Activated CD4-positive, alpha-beta T cell treated with anti-CD3 and anti-CD28 coated beads, Interleukin-10, Interleukin-2, amounts not matched to agents 100 ng/mL and 50 ng/mL, durations not matched to agents 16 hours and 8 hours (primary cell): ENCODE measurements at regions not wholly inside any gene's neighbourhood (a gene's known extent, or its start where the extent isn't known, plus 50 kb on each side); places are given as distances from the start of the nearest gene placed in this dataset.
"Not testable (repeated sequence)": the region's sequence is repeated elsewhere in the genome, so short reads cannot be mapped to it uniquely, and the experiment has no call there.

Experiments used
- DNase-seq: peaks from one replicate; pipeline ENCODE4 v3.0.0-alpha.2; 2020

- no peak for DNase-seq
Observed at GRCh38 chr4:171519457-171519856, 293.7 kb upstream of the GALNTL6 start.

GRCh38 chr4:171517883-171518282 lies 295.3 kb upstream of the GALNTL6 start:
- DNase-seq, result no peak

DNA sequence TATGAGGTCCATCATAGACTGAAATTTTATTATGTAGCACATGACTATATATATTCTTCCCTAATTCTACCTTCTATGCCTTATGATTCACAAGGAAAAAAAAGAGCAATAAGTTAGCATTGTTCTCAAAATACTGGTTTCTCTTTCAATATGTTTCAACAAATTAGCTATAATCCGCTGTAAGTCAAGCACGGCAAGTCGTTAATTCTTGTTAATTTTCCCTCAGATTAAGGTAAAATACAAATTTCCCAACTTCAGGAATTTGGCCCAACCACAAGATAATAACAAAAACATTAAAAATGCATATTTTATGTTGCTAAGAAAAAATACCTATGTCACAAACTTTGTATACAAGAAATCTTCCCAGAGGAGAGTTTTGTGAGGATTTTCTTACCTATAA lies 296.5 kb upstream of the GALNTL6 start:
- no peak for DNase-seq

DNA sequence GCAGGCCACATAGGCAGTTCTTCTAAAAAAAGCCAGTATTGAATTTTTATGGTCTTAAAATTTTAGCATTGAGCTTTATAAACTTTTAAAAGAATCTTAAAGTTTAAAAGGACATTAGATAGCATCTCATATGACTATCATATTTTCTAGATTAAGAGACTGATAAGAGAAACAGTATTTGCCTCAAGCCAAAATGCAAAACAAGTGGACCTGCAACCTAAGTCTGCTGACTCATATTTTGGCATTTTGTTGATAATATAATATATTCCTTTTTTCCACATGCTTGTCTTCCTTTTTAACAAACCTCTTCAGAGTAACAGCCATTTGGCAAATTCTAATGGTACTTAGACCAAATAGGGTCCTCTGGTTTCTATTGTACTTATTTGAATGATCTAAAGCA lies 328.5 kb upstream of the GALNTL6 start:
- DNase-seq, result no peak

GRCh38 chr4:171478181-171478580 lies 335.0 kb upstream of the GALNTL6 start:
- DNase-seq, result no peak

- DNase-seq, result not testable (repeated sequence)
Observed at GRCh38 chr4:171475111-171475510, 338.1 kb upstream of the GALNTL6 start.

DNA sequence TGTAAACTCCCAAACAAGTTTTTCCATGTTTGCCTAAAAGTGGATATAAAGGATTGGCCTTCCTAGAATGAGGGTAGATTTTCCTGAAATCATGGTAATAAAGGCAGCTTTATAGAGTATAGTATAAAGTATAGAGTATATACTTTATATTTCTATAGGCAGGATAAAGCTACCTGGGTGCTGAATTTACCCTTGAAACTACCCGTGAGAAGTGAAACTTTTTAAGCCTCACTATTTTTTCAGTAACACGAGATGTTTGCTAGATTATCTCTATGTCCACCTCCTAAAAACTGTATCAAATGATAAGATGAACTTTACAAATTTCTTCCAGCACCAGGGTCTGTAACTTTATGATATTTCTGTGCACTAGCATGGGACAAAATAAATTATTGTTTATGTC lies 340.0 kb upstream of the GALNTL6 start:
- DNase-seq, result no peak

GRCh38 chr4:171472230-171472629 lies 341.0 kb upstream of the GALNTL6 start:
- no peak for DNase-seq

- DNase-seq, result no peak
Observed at GRCh38 chr4:171464499-171464898, 348.7 kb upstream of the GALNTL6 start.

DNA sequence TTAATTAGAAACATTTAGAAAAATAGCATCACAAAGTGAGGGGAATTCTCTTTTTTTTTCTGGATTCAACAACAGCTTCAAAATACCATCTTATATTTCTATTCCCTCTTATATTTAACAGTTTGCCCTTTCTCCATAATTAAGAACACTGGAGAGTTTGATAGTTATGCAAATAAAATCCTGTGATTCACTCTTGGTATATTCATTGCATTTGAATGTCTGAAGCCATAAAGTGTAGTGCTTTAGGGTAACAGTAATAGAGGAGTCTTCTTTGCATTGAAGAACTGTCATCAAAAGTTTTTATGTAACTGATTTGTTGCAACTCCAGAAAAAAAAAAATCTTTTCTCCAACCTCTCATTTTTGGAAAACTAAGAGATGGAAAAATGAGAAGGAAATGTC lies 352.0 kb upstream of the GALNTL6 start:
- no peak for DNase-seq

DNA sequence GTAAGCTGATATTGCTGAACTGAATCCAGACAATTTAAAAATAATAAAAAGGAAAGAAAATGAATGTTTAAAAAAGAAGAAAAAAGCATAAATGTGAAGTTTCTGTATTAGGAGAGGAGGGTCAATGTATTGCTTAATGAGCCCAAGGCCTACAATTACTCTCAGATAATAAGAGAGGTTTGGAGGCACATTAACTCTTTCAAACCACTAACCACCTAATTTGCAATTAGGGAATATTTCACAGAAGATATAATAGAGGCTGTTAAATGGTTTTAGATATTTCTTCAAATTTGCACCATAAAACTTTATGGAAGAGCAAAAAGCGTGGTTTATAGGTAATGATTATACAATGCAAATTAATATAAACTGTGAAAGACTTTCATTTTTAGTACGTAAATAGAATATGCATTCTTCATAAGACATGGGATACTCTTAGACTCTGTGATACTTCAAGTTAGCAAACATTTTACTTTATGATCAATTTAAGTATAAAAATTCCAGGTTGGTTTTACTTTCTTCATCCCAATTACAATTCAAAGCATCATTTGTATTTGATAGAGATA lies 364.2 kb upstream of the GALNTL6 start:
- no peak for DNase-seq

DNA sequence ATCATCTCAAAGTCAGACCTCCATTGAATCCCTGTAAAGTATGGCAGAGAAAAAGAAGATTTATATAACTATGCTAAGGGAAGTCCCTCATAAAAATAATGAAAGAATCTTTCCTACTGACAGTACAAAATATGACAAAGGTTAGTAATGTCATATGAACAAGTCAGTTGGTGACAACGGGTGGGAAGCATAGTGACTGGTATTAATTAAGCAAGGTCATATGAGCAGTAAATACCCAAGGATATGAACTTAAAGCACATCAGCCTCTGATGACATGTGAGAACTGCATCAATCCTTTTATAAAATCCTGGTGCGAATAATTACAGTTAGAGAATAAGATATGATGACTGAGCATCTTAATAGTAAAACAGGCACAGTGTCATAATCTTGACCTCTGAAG lies 364.8 kb upstream of the GALNTL6 start:
- DNase-seq, result no peak

DNA sequence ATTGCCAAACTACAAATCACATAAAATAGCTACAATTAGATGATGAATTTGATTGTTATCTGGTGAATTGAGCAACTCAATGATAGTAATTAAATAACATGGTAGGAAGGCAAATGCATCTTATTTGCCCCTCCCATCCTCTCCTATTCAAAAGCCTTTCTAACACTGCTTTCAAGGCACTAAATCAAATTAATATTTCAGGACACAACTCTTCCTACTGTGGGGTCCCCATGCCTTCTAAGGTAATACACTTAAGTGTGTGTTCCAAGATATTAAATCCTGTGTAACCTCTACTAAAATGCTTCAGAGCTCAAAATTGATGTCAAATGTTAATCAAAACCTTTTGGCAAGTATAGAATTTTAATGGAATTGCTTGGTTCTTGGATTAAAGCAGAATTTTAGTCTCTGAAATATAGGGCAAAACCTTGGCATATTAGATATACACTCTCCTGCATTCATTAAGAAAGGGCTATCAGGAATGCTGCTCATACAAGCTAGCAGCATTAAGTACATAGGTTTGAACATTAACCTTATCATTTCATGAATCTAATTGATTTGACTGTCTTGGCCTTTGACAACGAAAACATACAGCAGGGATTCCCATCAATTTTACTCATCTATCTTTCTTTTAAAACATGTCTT lies 371.8 kb upstream of the GALNTL6 start:
- no peak for DNase-seq

DNA sequence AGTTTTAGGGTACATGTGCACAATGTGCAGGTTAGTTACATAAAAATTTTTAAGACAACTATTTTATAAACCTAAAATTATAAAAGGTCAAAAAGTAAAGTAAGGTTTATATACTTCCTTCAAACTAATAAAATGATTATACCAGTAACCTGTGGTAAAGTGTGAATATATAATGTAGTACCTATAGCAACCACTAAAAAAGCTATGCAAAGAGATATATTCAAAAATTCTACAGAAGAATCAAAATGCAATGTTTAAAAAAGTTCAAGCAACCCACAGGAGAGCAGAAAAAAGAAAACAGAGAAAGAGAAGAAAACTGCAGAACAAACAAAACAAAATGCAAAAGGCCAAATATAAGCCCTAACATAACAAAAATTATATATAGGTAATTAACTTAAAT lies 379.5 kb upstream of the GALNTL6 start:
- no peak for DNase-seq

DNA sequence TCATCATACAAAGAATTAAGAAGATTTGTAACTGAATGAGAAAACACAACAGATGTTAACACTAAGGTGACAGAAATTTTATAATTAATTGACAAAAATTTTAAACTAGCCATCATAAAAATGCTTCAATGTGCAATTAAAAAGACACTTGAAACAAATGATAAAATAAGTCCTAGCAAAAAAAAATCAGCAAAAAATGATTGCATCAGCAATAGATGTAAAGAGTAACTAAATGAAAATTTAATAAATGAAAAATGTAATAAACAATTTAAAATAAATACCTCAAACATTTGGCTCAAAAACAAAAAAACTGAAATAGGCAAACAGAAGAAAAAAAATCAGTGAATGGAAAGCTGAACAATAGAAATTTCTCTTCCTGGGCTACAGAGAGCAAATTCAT lies 380.7 kb upstream of the GALNTL6 start:
- DNase-seq, result no peak

DNA sequence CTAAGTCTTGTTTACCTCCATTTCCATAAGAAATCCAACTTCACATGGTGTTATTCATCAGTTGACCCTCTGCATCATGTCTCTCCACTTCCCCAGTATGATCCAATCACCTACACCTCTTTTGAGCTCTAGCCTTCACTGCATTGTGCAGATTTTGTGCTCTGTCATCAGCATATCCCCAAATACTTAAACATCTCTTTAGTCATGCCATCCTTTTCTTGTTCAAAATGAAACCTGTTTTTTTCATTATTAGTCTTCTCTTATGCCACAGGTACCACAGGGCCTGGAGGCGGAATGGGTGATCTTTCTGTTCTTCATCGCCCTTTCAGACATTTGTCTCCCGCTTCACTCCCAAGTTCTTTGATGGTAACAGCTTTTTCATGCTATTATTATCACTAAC lies 382.7 kb upstream of the GALNTL6 start:
- DNase-seq, result peak; percentile 37

- no peak for DNase-seq
Observed at GRCh38 chr4:171397175-171397574, 416.0 kb upstream of the GALNTL6 start.

DNA sequence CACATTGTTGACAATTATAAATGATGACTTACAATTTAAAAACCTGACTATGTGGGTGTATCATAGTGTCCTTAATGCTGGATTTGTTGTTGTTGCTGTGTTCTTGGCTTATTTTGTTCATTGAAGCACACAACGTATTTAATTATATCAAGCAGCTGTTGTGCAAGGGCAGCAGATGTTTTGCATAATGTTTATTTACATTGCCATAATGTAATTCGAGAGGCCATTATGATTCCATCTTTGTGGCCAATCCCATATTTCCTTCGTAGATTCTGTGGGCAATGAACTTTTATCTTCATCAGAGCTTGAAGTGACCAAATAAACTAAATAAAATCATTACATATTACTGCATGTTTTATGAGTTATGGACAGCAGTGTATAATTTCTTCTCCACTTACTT lies 422.6 kb upstream of the GALNTL6 start:
- DNase-seq, result no peak

- DNase-seq, result no peak
Observed at GRCh38 chr4:171378323-171378722, 434.9 kb upstream of the GALNTL6 start.

- no peak for DNase-seq
Observed at GRCh38 chr4:171376724-171377123, 436.5 kb upstream of the GALNTL6 start.

DNA sequence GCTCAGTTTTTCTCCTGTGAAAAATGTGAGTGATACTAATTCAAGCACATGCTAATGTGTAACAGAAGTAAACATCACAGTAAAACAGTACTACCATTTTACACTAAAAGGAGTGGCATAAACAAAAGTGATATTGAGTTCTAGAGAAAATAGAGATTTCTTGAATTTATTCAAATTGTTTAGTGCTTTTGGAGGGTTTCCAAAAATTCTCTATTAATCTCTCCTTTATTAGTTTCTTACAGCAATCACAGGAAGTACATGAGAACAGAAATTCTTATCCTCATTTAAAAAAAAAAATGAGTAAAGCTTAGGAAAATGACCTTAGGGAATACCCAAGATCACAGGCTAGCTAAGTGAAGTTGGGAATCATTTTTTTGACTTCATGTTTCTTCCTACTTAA lies 459.7 kb upstream of the GALNTL6 start:
- DNase-seq, result no peak

DNA sequence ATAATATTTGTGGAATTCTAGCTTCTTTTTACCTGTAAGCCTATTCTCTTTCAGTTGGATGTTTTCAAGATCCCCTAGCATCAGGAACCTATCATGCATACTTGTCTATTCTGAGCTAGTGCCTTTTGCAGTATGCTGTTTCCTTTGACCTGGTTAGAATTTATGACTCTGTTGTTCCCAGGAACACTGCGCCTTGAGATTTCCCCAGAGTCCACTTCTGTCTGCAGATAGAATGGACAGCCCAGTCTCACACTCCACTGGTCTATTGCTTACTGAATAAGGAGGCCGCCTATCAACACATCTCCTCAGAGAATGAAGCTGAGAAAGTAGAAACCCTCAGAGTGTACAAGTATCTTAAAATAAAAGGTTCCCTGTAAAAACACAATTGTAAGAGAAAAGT lies 465.1 kb upstream of the GALNTL6 start:
- DNase-seq, result no peak

DNA sequence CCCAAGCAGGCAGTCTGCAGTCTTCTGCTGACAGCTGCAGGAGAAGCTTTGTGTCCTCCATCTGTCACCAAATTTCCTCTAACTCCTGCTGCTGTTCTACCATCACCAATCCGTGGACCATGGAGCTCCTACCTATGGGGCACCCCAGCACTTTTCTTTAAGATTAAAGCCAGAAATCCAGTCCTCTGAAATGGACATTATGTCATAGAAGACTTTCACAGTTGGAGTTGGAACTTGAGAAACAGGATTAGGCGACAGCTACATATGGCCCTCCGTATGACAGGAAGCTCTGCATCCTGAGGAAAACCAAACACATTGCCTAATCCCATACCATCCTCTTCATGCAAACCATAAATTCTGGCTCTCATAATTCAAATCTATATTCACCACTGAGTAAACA lies 470.6 kb upstream of the GALNTL6 start:
- no peak for DNase-seq

GRCh38 chr4:171340258-171340657 lies 472.9 kb upstream of the GALNTL6 start:
- no peak for DNase-seq

GRCh38 chr4:171334549-171334948 lies 478.7 kb upstream of the GALNTL6 start:
- no peak for DNase-seq
